ENCODE measurements at regions not wholly inside any gene's neighbourhood (a gene's known extent, or its start where the extent isn't known, plus 50 kb on each side); places are given as distances from the start of the nearest gene placed in this dataset.

- TF ChIP-seq CHD1 (IDR thresholded peaks at IDR 0.05; ENCODE audit: low read depth, low read length) (no peak), RXRA (IDR thresholded peaks at IDR 0.05; ENCODE audit: insufficient read depth, low read depth, low read length) (no peak), TCF12 (IDR thresholded peaks at IDR 0.05; ENCODE audit: low read depth, low read length) (no peak), PHF8 (conservative IDR thresholded peaks at IDR 0.05; ENCODE audit: low read depth, low read length) (no peak), NRF1 (IDR thresholded peaks at IDR 0.05; ENCODE audit: low read depth, low read length) (no peak), ASH2L (IDR thresholded peaks at IDR 0.05; ENCODE audit: low read length) (peak; percentile 27), MAX (IDR thresholded peaks at IDR 0.05) (peak; percentile 91), SIX5 (IDR thresholded peaks at IDR 0.05; ENCODE audit: low read depth, low read length) (no peak)
Observed at GRCh38 chr13:53200498-53201453, 172.2 kb downstream of the OLFM4 start (continued).
